K562 (cell line): ENCODE measurements at regions not wholly inside any gene's neighbourhood (a gene's known extent, or its start where the extent isn't known, plus 50 kb on each side); places are given as distances from the start of the nearest gene placed in this dataset.

Experiments
- ATAC-seq: fragments of 200-7000 bp; cut with Tn5 transposase; 3 replicates; pipeline ENCODE4 v1.9.1; 2020; ENCODE audit warnings: moderate library complexity
- BruUV-seq: library from RNA; stranded (reverse); fragments of 400-500 nt; replicated peaks from 2 replicates; lab custom pipeline; 2021; lab: Mats Ljungman, UMichigan
- CTCF ChIA-PET: fragments of 300-600 bp; formaldehyde crosslinking; extraction: SDS; loops from one replicate; lab custom pipeline; 2021; ENCODE audit warnings: low intra/inter-chr PET ratio; lab: Yijun Ruan, JAX
- POLR2A ChIA-PET: fragments of 300-600, 350-650 bp; sonication (Branson Sonifier 250); formaldehyde crosslinking; extraction: SDS; loops from one replicate; lab custom pipeline; 2021; ENCODE audit warnings: antibody characterized with exemption, inconsistent platforms; lab: Yijun Ruan, JAX
- DNase-seq, 4 experiments: peaks; one replicate each; pipeline versions ENCODE4 v3.0.0 to v3.0.0-alpha.2; 2011 to 2018; ENCODE audit warnings: low spot score in 3 of 4, mixed read lengths in 3 of 4; ENCODE audit errors: extremely low read depth in 1 of 4
- FAIRE-seq: peaks from 2 replicates; lab custom pipeline; 2011; peaks lifted over from hg19 to GRCh38; lab: Jason Lieb, UNC
- H2AFZ ChIP-seq: 2 replicates; pipeline ENCODE4 v1.6.0; 2011; ENCODE audit warnings: low read depth, low read length, control low read depth, inconsistent platforms
- H3K27ac ChIP-seq: fragments of 200-600 bp; 3 replicates; pipeline ENCODE4 v1.8.0; 2011; ENCODE audit warnings: low read depth, mild to moderate bottlenecking, control low read depth, inconsistent platforms, low read length, moderate library complexity, mixed read lengths; ENCODE audit errors: extremely low read depth
- H3K27me3 ChIP-seq, 2 experiments: fragments of 300-600 bp in 1 of 2; 2 replicates in 1 of 2; 3 replicates in 1 of 2; pipeline versions ENCODE4 v1.6.0 to v1.8.0; 2011; ENCODE audit warnings: inconsistent platforms in 2 of 2, low read length in 2 of 2, mild to moderate bottlenecking in 1 of 2, mixed read lengths in 1 of 2, moderate library complexity in 1 of 2; ENCODE audit not compliant: control insufficient read depth in 2 of 2, insufficient read depth in 2 of 2
- H3K36me3 ChIP-seq: fragments of 300-600 bp; 3 replicates; pipeline ENCODE4 v1.8.0; 2011; ENCODE audit warnings: mild to moderate bottlenecking, low read length, inconsistent platforms; ENCODE audit not compliant: control insufficient read depth, insufficient read depth
- H3K4me1 ChIP-seq, 2 experiments: fragments of 200-600 bp in 1 of 2; replicated peaks in 1 of 2; 2 replicates in 1 of 2; 3 replicates in 1 of 2; pipeline versions ENCODE4 v1.5.1 to v1.8.0; 2011; ENCODE audit warnings: inconsistent platforms in 2 of 2, low read length in 2 of 2, mild to moderate bottlenecking in 1 of 2, mixed read lengths in 1 of 2, moderate library complexity in 1 of 2; ENCODE audit not compliant: control insufficient read depth in 2 of 2, insufficient read depth in 2 of 2
- H3K4me2 ChIP-seq: 2 replicates; pipeline ENCODE4 v1.6.1; 2011; ENCODE audit warnings: low read length, control low read depth, inconsistent platforms, mixed read lengths; ENCODE audit not compliant: insufficient read depth
- H3K4me3 ChIP-seq: fragments of 200-600 bp; sonication (generic), shearing (Covaris generic); 2 replicates; pipeline ENCODE4 v1.5.1; 2016; ENCODE audit warnings: control low read depth, inconsistent platforms
- H3K79me2 ChIP-seq: fragments of 200-600 bp; 3 replicates; pipeline ENCODE4 v1.8.0; 2011; ENCODE audit warnings: low read length, inconsistent platforms; ENCODE audit not compliant: control insufficient read depth, insufficient read depth
- H3K9ac ChIP-seq, 2 experiments: 2 replicates each; pipeline versions ENCODE4 v1.6.0 to v1.6.1; 2011; ENCODE audit warnings: low read depth in 2 of 2, low read length in 2 of 2, control low read depth in 1 of 2, inconsistent platforms in 1 of 2, mild to moderate bottlenecking in 1 of 2, mixed read lengths in 1 of 2; ENCODE audit not compliant: insufficient read depth in 1 of 2
- H3K9me1 ChIP-seq: one replicate; pipeline ENCODE4 v1.6.0; 2011; ENCODE audit warnings: inconsistent platforms, mild to moderate bottlenecking, low read length, moderate library complexity; ENCODE audit not compliant: control insufficient read depth, insufficient read depth
- H3K9me3 ChIP-seq: replicated peaks from 2 replicates; pipeline ENCODE4 v1.5.1; 2011; ENCODE audit warnings: low read depth, low read length, inconsistent platforms; ENCODE audit not compliant: control insufficient read depth, insufficient read depth
- H4K20me1 ChIP-seq: replicated peaks from 2 replicates; pipeline ENCODE4 v1.6.1; 2011; ENCODE audit warnings: low read length, inconsistent platforms, mixed read lengths; ENCODE audit not compliant: control insufficient read depth, insufficient read depth
- E4F1 ChIP-seq: fragments of 250-450 bp; sonication (Bioruptor Pico); IDR thresholded peaks from 2 replicates; pipeline ENCODE4 v1.5.0; 2021; ENCODE audit warnings: mild to moderate bottlenecking, borderline replicate concordance
- EWSR1 ChIP-seq: fragments of 450-650 bp; IDR thresholded peaks from 2 replicates; pipeline ENCODE4 v1.6.1; 2018; ENCODE audit warnings: borderline replicate concordance, mild to moderate bottlenecking, low read depth, moderate library complexity; ENCODE audit not compliant: partially characterized antibody
- GABPB1 ChIP-seq: sonication (generic); formaldehyde crosslinking; IDR thresholded peaks from 2 replicates; pipeline ENCODE4 v1.8.0; 2022; ENCODE audit warnings: mild to moderate bottlenecking, missing genetic modification reagents
- POLR2A ChIP-seq: fragments of 450-650 bp; conservative IDR thresholded peaks from 2 replicates; pipeline ENCODE4 v1.6.1; 2016
- SETDB1 ChIP-seq: IDR thresholded peaks from one replicate; pipeline ENCODE4 v1.6.1; 2012; ENCODE audit warnings: low read length, control low read depth, inconsistent platforms
- SIN3B ChIP-seq: fragments of 450-650 bp; IDR thresholded peaks from 2 replicates; pipeline ENCODE4 v1.6.1; 2017; ENCODE audit warnings: low read depth, mild to moderate bottlenecking, moderate library complexity
- SMARCB1 ChIP-seq: IDR thresholded peaks from 2 replicates; pipeline ENCODE4 v1.6.1; 2011; ENCODE audit warnings: improper control_type of control experiment, low read depth; ENCODE audit not compliant: insufficient read length
- SMC3 ChIP-seq: conservative IDR thresholded peaks from 2 replicates; pipeline ENCODE4 v1.6.1; 2011; ENCODE audit warnings: low read depth, low read length, improper control_type of control experiment; ENCODE audit not compliant: insufficient read depth
- SRSF9 ChIP-seq: fragments of 200-400 bp; formaldehyde crosslinking; IDR thresholded peaks from 2 replicates; pipeline ENCODE4 v1.6.1; 2017; ENCODE audit warnings: low read depth, low read length, borderline replicate concordance
- STAG1 ChIP-seq: sonication (generic); formaldehyde crosslinking; IDR thresholded peaks from 2 replicates; pipeline ENCODE4 v1.5.0; 2020; ENCODE audit warnings: missing genetic modification reagents, borderline replicate concordance
- ZNF24 ChIP-seq: fragments of 450-650 bp; IDR thresholded peaks from 2 replicates; pipeline ENCODE4 v1.6.1; 2016
- ZNF3 ChIP-seq: fragments of 250-450 bp; sonication (Bioruptor Pico); IDR thresholded peaks from 2 replicates; pipeline ENCODE4 v1.5.0; 2021; ENCODE audit warnings: mild to moderate bottlenecking, moderate library complexity
- ZNF347 ChIP-seq: fragments of 450-650 bp; formaldehyde crosslinking; IDR thresholded peaks from 2 replicates; pipeline ENCODE4 v1.4.0; 2020; ENCODE audit warnings: low read depth, mild to moderate bottlenecking, moderate library complexity
- whole genome bisulfite sequencing: fragments of 100-300 bp; shearing (Covaris generic); methylation state at CpG from one replicate; pipeline ENCODE4 v1.1.6; 2016; ENCODE audit warnings: low coverage, mixed read lengths; ENCODE audit not compliant: insufficient coverage; ENCODE audit errors: missing lambda C conversion rate; 5-methylcytosine and 5-hydroxymethylcytosine counted together
- in situ Hi-C: fragments of 300-500 bp; cut with MboI; formaldehyde crosslinking; loops from 4 replicates; pipeline ENCODE4 v1.15.0; 2018; ENCODE audit warnings: inconsistent platforms, mixed read lengths
- intact Hi-C: fragments of 100-400 bp; cut with micrococcal nuclease; formaldehyde crosslinking; loops from 2 replicates; pipeline ENCODE4 v1.14.2; 2022
- TF ChIP-seq, protein P1 (sequence below): sonication (generic); formaldehyde crosslinking; IDR thresholded peaks from 2 replicates; pipeline ENCODE4 v1.8.0; 2022; ENCODE audit warnings: missing genetic modification reagents, mild to moderate bottlenecking, borderline replicate concordance
- TF ChIP-seq, protein P2 (sequence below): fragments of 450-650 bp; IDR thresholded peaks from 2 replicates; pipeline ENCODE4 v1.6.1; 2017; ENCODE audit warnings: mild to moderate bottlenecking, moderate library complexity
- TF ChIP-seq, protein P3 (sequence below): fragments of 450-650 bp; formaldehyde crosslinking; IDR thresholded peaks from 2 replicates; pipeline ENCODE4 v1.4.0; 2020; ENCODE audit warnings: mild to moderate bottlenecking, moderate library complexity

GRCh38 chr15:62606376-62607113 lies 436.0 kb upstream of the TPM1 start (continued):
- TF ChIP-seq E4F1 (CRISPR knock-in tag): no peak
- TF ChIP-seq, all 486 proteins: peak for 0

DNA sequence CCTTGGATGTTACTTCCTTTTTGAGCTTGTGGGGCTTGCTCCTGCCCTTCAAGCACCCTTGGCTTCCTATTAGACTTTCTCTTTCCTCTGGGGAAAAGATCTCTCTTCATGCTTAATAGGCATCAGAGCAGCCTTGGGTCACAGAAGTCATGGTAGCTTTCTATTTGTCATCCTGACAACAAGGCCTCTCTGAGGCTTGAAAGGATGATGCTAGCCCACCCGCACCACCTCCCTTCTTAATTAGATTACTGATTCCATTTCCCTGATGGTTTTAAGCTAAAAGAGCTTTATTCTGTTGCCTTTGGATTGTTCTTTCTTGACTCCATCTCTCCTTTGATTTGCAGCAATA lies 435.5 kb upstream of the TPM1 start:
- Histone ChIP-seq H3K9me3 (no peaks in the 10 kb centered on the region), H3K27ac (no peak overlapping the region), H3K9me1 (peaks cover 2% of the 10 kb centered on the region), H3K4me2 (no peak overlapping the region), H3K79me2 (no peaks in the 10 kb centered on the region), H2AFZ (no peak overlapping the region), H3K27me3 (peaks cover 0 to 16% of the 10 kb centered on the region in 2 experiments; a peak in 3 of 5 replicates), H4K20me1 (no peaks in the 10 kb centered on the region; the same call in 1 of the 2 replicates), H3K4me3 (no peak overlapping the region), H3K36me3 (no peaks in the 10 kb centered on the region), H3K9ac (no peak overlapping the region), H3K4me1 (no peaks in the 10 kb centered on the region)
- intact Hi-C loops (no loop called here), in situ Hi-C loops (no loop called here)
- no peak for ATAC-seq
- BruUV-seq: no TSS peak
- no peak for DNase-seq
- FAIRE-seq: no peak
- ChIA-PET CTCF (no interaction called here), POLR2A (no interaction called here)
- whole genome bisulfite sequencing: 0% methylated on average over 1 of the region's 1 CpG
- TF ChIP-seq SIN3B: no peak
- TF ChIP-seq SRSF9: no peak
- no peak for TF ChIP-seq SMARCB1
- TF ChIP-seq SMC3: no peak
- TF ChIP-seq ZNF347 (CRISPR knock-in tag): no peak
- TF ChIP-seq ZNF24: no peak
- no peak for TF ChIP-seq STAG1 (CRISPR knock-in tag)
- TF ChIP-seq, protein P1, sequence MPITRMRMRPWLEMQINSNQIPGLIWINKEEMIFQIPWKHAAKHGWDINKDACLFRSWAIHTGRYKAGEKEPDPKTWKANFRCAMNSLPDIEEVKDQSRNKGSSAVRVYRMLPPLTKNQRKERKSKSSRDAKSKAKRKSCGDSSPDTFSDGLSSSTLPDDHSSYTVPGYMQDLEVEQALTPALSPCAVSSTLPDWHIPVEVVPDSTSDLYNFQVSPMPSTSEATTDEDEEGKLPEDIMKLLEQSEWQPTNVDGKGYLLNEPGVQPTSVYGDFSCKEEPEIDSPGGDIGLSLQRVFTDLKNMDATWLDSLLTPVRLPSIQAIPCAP (CRISPR knock-in tag): no peak
- no peak for TF ChIP-seq SETDB1
- no peak for TF ChIP-seq POLR2A
- TF ChIP-seq, protein P2, sequence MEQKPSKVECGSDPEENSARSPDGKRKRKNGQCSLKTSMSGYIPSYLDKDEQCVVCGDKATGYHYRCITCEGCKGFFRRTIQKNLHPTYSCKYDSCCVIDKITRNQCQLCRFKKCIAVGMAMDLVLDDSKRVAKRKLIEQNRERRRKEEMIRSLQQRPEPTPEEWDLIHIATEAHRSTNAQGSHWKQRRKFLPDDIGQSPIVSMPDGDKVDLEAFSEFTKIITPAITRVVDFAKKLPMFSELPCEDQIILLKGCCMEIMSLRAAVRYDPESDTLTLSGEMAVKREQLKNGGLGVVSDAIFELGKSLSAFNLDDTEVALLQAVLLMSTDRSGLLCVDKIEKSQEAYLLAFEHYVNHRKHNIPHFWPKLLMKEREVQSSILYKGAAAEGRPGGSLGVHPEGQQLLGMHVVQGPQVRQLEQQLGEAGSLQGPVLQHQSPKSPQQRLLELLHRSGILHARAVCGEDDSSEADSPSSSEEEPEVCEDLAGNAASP: no peak
- TF ChIP-seq, protein P3, sequence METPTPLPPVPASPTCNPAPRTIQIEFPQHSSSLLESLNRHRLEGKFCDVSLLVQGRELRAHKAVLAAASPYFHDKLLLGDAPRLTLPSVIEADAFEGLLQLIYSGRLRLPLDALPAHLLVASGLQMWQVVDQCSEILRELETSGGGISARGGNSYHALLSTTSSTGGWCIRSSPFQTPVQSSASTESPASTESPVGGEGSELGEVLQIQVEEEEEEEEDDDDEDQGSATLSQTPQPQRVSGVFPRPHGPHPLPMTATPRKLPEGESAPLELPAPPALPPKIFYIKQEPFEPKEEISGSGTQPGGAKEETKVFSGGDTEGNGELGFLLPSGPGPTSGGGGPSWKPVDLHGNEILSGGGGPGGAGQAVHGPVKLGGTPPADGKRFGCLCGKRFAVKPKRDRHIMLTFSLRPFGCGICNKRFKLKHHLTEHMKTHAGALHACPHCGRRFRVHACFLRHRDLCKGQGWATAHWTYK: no peak
- TF ChIP-seq EWSR1: no peak
- no peak for TF ChIP-seq GABPB1 (CRISPR knock-in tag)
- no peak for TF ChIP-seq ZNF3
